ENCODE measurements at regions not wholly inside any gene's neighbourhood (a gene's known extent, or its start where the extent isn't known, plus 50 kb on each side); places are given as distances from the start of the nearest gene placed in this dataset.

DNA sequence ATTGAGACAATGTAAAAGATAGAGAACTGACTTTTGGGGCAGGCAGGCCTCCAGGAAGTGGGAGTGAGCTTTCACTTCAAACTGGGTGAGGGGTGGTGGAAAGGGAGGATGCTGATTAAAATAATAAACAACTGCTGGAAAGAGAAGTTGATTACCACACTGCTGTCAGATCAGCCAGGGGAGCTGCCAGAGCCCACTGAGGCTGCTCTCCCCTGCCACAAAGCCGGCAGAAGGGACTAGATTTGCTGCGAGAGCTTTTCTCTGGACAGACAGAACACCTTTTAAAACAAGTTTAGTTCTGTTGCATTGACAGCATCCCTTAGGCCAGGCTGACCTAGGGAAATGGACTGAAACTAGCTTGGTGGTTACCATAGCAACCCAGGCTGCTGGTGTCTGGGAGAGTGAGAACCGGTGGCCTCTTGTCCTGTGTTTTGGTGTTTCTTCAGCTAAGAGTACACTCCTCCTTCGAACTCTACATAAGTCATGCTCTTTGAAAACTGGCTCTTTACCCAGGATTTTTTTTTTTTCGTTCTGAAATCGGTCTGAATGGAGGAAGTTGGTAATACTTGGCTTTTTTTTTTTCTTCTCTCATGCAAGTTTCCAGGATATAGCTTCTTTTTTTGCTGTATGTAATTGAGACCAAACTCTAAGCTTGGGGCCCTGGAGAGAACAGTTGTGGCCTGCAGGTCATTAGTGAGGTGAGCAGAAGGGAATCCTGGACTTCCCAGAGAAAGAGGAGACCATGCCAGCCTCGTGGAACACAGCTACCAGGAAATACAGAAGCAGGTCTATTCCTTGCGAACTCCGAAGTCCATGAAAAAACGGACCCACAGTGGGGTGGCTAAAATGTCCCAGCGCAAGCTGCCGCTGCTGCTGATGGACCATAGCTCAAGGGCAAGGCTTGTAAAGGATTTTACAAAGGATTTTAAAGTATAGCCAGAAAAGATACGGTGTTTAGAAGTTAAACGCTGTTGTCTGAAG is 374.4 kb downstream of the UTRN start:
- H3K4me3 ChIP-seq (ENCODE audit: low read depth, low read length) = no peak overlapping the region
- TF ChIP-seq, protein P1, sequence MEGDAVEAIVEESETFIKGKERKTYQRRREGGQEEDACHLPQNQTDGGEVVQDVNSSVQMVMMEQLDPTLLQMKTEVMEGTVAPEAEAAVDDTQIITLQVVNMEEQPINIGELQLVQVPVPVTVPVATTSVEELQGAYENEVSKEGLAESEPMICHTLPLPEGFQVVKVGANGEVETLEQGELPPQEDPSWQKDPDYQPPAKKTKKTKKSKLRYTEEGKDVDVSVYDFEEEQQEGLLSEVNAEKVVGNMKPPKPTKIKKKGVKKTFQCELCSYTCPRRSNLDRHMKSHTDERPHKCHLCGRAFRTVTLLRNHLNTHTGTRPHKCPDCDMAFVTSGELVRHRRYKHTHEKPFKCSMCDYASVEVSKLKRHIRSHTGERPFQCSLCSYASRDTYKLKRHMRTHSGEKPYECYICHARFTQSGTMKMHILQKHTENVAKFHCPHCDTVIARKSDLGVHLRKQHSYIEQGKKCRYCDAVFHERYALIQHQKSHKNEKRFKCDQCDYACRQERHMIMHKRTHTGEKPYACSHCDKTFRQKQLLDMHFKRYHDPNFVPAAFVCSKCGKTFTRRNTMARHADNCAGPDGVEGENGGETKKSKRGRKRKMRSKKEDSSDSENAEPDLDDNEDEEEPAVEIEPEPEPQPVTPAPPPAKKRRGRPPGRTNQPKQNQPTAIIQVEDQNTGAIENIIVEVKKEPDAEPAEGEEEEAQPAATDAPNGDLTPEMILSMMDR (IDR thresholded peaks at IDR 0.05; ENCODE audit: borderline replicate concordance, insufficient read depth, low read depth, low read length) = no peak

DNA sequence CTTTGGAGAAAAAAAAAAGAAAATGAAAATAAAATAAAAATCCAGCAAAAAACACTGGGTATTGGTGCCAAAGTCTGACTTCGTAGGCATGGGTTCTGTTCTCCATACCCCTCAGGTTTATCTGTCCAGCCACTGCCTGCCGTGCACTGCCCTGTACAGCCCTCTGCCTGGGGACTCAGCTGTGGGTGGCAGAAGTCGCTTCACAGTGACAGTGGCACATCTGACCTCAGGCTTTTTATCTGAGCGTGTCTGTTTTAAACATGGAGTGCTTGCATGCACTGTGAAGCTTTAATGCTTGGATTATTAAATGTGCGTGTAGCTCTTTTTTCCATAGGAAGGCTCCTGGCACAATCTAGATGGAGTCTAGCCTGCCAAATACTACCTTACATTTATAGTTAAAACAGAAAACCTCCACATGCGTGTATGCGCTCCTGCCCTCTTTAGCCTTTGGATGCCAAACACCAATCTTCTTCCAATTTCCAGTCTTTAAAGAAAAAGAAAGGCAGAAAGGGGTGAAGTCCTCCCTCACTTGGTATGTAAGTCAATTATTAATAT is 375.5 kb downstream of the UTRN start:
- H3K4me3 ChIP-seq (ENCODE audit: low read depth, low read length) = no peak overlapping the region
- TF ChIP-seq, protein P1 (IDR thresholded peaks at IDR 0.05; ENCODE audit: borderline replicate concordance, insufficient read depth, low read depth, low read length) = no peak

DNA sequence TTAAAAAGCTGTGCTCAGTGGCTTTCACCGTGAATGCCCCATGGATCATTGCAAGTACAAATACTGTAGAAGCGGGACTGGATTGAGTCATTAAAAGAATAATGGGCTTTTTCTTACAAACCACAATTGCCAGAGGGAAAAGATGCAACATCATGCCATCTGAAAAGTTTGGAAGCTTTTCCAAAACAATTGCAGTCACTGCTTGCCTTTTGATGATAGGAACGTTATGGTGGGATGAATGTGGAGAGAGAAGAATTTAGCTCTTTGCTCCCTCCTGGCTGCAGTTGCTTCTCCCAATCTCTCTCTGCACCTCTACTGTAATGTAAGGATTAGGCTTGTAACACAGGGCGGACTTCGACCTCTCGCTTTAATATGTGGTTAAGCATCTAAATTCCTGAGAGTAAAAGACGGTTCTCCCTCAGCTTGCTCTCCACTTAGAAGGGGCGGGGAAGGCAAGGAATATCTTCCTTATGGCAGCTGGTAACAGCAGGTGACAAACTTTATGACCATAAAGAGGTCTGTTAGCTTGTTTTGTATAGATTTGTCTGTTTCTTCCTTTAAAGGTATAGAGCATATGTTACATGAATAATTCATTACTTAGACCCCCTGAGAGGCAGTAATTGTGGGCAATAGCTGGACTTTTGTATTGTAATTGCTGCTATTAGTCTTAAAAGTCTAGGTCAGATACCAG is 376.1 kb downstream of the UTRN start:
- H3K4me3 ChIP-seq (ENCODE audit: low read depth, low read length) = no peak overlapping the region
- TF ChIP-seq, protein P1 (IDR thresholded peaks at IDR 0.05; ENCODE audit: borderline replicate concordance, insufficient read depth, low read depth, low read length) = no peak

DNA sequence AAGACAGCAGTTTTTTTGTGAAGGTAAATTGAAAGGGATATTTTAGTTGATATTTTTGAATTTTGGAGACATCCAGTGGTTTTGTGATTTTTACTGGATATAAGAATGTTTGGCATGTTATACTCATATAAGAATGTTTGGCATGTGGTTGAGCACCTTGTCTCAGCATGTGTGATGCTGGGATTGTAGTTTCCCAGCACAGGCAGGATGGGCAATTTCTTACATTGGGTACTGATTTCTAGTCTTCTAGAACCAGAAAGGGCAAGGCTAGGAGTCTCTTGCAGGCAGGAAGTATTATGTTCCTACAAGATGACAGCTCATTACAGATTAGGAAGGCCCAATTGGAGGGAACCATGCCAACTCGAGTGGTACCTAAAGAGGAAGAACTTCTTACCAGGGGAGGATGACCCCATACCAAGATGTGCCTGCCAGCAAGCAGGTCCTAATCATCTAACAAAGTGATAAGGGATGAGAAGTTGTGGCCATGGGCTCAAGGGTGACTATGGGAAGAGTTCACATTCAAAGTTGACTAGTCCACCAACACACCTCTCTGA is 377.8 kb downstream of the UTRN start:
- TF ChIP-seq, protein P1 (IDR thresholded peaks at IDR 0.05; ENCODE audit: borderline replicate concordance, insufficient read depth, low read depth, low read length) = no peak

DNA sequence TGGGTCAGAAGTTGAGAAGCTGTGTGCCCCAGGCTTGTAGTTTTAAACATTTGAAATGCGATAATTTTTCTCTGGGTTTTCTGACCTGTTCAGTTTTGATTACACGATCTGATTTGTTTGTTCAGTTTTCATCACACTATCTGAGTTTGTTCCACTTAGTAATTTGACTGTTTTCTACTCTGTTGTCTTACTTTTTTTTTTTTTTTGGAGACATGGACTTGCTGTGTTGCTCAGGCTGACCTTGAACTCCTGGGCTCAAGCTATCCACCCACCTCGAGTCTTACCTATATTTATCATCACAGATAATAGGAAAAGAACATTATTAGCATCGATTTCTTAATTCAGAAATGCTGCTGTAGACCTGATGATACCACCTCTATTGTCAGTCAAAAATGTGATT is 379.1 kb downstream of the UTRN start:
- TF ChIP-seq, protein P1 (IDR thresholded peaks at IDR 0.05; ENCODE audit: borderline replicate concordance, insufficient read depth, low read depth, low read length) = no peak

More for the DNA sequence above, 377.8 kb downstream of the UTRN start:
- H3K4me3 ChIP-seq (ENCODE audit: low read depth, low read length) = no peak overlapping the region

DNA sequence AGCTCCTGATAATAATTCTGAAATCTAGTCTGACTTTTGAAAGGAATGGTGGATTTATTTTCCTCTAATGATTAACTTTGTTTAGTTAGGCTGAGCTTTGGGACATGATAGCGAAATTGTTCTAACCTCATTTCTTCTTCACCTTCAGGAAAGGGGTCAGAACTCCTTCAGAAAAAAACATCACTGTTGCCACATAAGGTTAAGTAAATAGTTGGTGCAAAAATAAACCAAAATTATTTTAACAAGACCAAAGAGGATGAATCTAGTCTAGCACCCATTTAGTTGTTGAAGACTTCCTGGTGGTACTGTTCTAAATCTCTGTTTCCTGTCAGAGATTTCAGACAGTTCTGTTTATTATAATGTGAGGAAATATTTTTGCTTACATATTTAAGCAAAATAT is 379.8 kb downstream of the UTRN start:
- TF ChIP-seq, protein P1 (IDR thresholded peaks at IDR 0.05; ENCODE audit: borderline replicate concordance, insufficient read depth, low read depth, low read length) = no peak
- no peak overlapping the region for H3K4me3 ChIP-seq (ENCODE audit: low read depth, low read length)

More for the DNA sequence above, 379.1 kb downstream of the UTRN start:
- no peak overlapping the region for H3K4me3 ChIP-seq (ENCODE audit: low read depth, low read length)
